ENCODE measurements at regions not wholly inside any gene's neighbourhood (a gene's known extent, or its start where the extent isn't known, plus 50 kb on each side); places are given as distances from the start of the nearest gene placed in this dataset.

DNA sequence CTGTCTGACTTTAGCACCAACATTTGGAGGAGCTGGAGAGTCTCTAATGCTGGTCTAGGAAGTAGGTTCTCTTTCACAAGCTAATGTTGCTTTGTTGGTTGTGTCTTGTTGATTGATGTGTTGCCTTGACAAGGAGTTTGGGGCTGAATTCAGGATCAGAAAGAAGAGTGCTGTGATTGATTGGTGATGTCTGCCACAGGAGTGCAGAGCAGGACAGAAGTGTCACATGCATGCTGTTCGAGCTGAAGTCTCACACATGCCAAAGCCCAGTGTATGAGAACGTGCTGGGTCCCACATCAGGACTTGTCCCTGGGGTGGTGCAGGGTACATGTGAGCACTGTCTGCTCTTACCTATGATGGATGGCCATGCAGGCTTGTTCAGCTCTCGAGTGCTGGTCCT is 694.4 kb downstream of the MATN1 start:
- H3K4me3 Mint-ChIP-seq: no peak overlapping the region

DNA sequence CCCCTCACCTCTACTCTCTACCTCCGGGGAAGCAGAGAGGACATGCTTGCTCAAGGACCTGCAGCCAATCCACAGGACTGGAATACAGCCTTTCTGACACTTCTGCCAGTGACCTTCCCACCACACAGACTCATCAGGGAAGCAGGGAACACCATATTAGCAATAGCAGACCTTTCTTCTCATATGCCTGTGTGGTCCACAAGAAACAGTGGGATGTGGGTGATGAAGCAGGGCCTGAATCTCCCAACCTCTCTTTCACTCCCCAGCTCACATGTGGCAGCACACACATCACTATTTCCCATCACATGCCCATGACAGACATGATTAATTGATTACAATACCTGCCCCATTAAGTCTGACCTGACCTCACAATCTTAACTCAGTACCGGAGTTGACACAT is 695.1 kb downstream of the MATN1 start:
- no peaks in the 10 kb centered on the region for H3K27me3 Mint-ChIP-seq (ENCODE audit: low read depth)
- H3K9me3 Mint-ChIP-seq: peaks cover 4% of the 10 kb centered on the region
- no peaks in the 10 kb centered on the region for H3K4me1 Mint-ChIP-seq
- H3K36me3 Mint-ChIP-seq (ENCODE audit: low read depth): no peaks in the 10 kb centered on the region
- H3K4me3 Mint-ChIP-seq: no peak overlapping the region
- TF ChIP-seq, protein P1, sequence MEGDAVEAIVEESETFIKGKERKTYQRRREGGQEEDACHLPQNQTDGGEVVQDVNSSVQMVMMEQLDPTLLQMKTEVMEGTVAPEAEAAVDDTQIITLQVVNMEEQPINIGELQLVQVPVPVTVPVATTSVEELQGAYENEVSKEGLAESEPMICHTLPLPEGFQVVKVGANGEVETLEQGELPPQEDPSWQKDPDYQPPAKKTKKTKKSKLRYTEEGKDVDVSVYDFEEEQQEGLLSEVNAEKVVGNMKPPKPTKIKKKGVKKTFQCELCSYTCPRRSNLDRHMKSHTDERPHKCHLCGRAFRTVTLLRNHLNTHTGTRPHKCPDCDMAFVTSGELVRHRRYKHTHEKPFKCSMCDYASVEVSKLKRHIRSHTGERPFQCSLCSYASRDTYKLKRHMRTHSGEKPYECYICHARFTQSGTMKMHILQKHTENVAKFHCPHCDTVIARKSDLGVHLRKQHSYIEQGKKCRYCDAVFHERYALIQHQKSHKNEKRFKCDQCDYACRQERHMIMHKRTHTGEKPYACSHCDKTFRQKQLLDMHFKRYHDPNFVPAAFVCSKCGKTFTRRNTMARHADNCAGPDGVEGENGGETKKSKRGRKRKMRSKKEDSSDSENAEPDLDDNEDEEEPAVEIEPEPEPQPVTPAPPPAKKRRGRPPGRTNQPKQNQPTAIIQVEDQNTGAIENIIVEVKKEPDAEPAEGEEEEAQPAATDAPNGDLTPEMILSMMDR (IDR thresholded peaks at IDR 0.05; ENCODE audit: unreplicated experiment in 3 of 3): no peak
- no peak overlapping the region for H3K27ac Mint-ChIP-seq

More for the DNA sequence above, 694.4 kb downstream of the MATN1 start:
- Mint-ChIP-seq H3K27ac (no peak overlapping the region), H3K9me3 (peaks cover 4% of the 10 kb centered on the region), H3K27me3 (ENCODE audit: low read depth) (no peaks in the 10 kb centered on the region), H3K4me1 (no peaks in the 10 kb centered on the region), H3K36me3 (ENCODE audit: low read depth) (no peaks in the 10 kb centered on the region)
- TF ChIP-seq, protein P1 (IDR thresholded peaks at IDR 0.05; ENCODE audit: unreplicated experiment in 3 of 3): no peak

DNA sequence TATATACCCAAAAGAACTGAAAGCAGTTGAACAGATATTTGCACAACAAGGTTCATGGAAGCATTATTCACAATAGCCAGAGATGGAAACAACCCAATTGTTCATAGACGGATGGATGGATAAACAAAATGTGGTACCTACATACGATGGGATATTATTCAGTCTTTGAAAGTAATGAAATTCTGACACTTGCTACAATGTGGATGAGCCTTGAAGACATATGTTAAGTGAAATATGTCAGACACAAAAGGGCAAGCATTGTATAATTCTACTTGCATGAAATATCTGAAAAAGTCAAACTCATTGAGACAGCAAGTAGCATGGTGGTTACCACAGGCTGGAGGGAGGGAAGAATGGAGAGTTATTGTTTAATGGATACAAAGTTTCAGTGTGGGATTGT is 696.1 kb downstream of the MATN1 start:
- no peak overlapping the region for H3K27ac Mint-ChIP-seq
- no peaks in the 10 kb centered on the region for H3K27me3 Mint-ChIP-seq (ENCODE audit: low read depth)
- H3K4me3 Mint-ChIP-seq: no peak overlapping the region
- TF ChIP-seq, protein P1 (IDR thresholded peaks at IDR 0.05; ENCODE audit: unreplicated experiment in 3 of 3): no peak
- no peaks in the 10 kb centered on the region for H3K4me1 Mint-ChIP-seq
- H3K36me3 Mint-ChIP-seq (ENCODE audit: low read depth): no peaks in the 10 kb centered on the region
- no peaks in the 10 kb centered on the region for H3K9me3 Mint-ChIP-seq

DNA sequence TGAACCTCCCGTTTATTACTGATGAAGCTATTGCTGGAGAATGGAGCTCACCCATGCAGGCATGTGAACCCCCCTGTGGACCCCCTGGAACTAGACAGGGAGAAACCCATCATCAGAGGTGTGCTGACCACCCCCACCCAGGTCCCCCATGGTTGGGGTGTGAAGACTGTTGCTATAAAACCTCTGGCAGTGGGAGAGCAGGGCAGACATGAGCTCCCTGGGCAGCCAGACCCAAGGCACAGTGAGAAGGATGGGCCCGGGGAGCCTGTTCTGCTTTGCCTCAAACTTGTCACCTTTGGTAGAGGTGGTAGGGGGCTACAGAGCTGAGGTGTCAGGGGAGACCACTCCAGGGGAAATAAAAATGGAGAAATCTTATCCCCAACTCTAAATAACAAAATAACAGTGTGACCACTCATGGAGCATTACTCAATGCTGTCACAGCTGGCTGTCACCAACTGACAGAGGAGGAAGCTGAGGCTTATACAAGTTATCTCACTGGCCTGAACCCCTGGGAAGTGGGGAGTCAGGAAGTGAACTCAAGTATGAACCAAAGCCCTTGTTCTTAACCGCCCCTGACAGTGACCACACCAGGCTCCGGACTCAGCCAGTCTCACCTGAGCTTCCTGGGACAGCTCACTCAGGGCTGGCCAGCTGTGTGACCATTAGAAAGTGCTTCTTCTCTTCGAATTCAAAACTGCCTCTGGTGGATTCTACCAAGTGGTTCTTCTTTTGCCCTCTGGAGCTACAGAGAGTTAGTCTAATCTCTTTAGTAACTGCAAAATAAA is 698.8 kb downstream of the MATN1 start:
- no peak overlapping the region for H3K27ac Mint-ChIP-seq
- H3K4me1 Mint-ChIP-seq: no peaks in the 10 kb centered on the region
- peaks cover 3% of the 10 kb centered on the region for H3K9me3 Mint-ChIP-seq
- H3K36me3 Mint-ChIP-seq (ENCODE audit: low read depth): no peaks in the 10 kb centered on the region
- TF ChIP-seq, protein P1 (IDR thresholded peaks at IDR 0.05; ENCODE audit: unreplicated experiment in 3 of 3): no peak
- no peak overlapping the region for H3K4me3 Mint-ChIP-seq
- H3K27me3 Mint-ChIP-seq (ENCODE audit: low read depth): no peaks in the 10 kb centered on the region

DNA sequence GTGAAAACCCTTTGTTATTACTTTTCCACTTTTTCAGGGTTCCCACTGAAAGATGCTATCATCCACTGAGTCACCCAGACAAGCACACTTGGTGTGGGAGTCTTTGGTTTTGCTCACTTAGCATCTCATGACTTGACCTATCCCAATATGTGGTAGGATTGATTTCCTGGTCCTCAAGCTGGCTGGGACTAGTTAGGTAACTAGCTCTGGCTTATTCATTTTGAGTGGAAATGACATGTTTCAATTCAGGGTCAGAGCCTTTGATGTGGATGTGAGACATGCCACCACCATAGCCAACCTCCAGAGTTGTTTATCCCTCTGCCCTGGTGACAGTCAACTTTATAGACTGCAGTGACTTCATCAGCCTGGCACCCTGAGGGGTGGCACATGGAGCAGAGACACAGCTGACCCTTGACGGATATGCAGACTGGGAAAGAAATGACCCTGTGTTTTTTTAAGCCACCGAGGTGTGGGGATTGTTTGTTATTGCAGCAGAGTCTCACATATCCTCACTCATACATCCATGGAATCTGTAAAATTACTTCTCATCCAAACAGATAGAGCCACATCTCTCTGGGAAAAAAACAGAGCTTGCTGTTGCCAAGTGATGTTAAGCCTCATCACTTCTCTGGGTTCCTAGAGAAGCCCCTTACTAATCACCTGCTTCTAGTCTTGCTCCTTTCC is 699.9 kb downstream of the MATN1 start:
- Mint-ChIP-seq H3K4me1 (no peaks in the 10 kb centered on the region), H3K27ac (no peak overlapping the region), H3K36me3 (ENCODE audit: low read depth) (no peaks in the 10 kb centered on the region), H3K9me3 (peaks cover 12% of the 10 kb centered on the region), H3K27me3 (ENCODE audit: low read depth) (peaks cover 4% of the 10 kb centered on the region), H3K4me3 (no peak overlapping the region)
- TF ChIP-seq, protein P1 (IDR thresholded peaks at IDR 0.05; ENCODE audit: unreplicated experiment in 3 of 3): no peak
